OCI-LY1 (cell line): ENCODE measurements at regions not wholly inside any gene's neighbourhood (a gene's known extent, or its start where the extent isn't known, plus 50 kb on each side); places are given as distances from the start of the nearest gene placed in this dataset.

Experiments
- H2AFZ ChIP-seq: fragments of 200-600 bp; sonication (generic), shearing (Covaris generic); 2 replicates; pipeline ENCODE4 v1.6.0; 2014; ENCODE audit warnings: antibody characterized with exemption, mild to moderate bottlenecking, low read length
- H3F3A ChIP-seq: fragments of 200-600 bp; sonication (generic), shearing (Covaris generic); 2 replicates; pipeline ENCODE4 v1.6.0; 2014; ENCODE audit warnings: mild to moderate bottlenecking, antibody characterized with exemption, low read length, moderate library complexity; ENCODE audit not compliant: insufficient read depth
- H3K27ac ChIP-seq: fragments of 200-600 bp; sonication (generic); 2 replicates; pipeline ENCODE4 v1.5.1; 2014; ENCODE audit warnings: low read length, mixed run types, mild to moderate bottlenecking, low read depth; ENCODE audit not compliant: poor library complexity, severe bottlenecking
- H3K27me3 ChIP-seq: fragments of 200-600 bp; sonication (generic); 2 replicates; pipeline ENCODE4 v1.6.0; 2014; ENCODE audit warnings: antibody characterized with exemption, mild to moderate bottlenecking, low read length, moderate library complexity; ENCODE audit not compliant: insufficient read depth
- H3K36me3 ChIP-seq: fragments of 200-600 bp; sonication (generic); 2 replicates; pipeline ENCODE4 v1.6.1; 2014; ENCODE audit warnings: mild to moderate bottlenecking, antibody characterized with exemption, low read length, moderate library complexity, mixed read lengths; ENCODE audit not compliant: insufficient read depth
- H3K4me1 ChIP-seq: fragments of 200-600 bp; sonication (generic); 2 replicates; pipeline ENCODE4 v1.5.1; 2014; ENCODE audit warnings: mild to moderate bottlenecking, low read length, moderate library complexity; ENCODE audit not compliant: insufficient read depth, severe bottlenecking
- H3K4me2 ChIP-seq: fragments of 200-600 bp; sonication (generic), shearing (Covaris generic); 2 replicates; pipeline ENCODE4 v1.6.1; 2014; ENCODE audit warnings: low read length
- H3K4me3 ChIP-seq: fragments of 200-600 bp; sonication (generic); 2 replicates; pipeline ENCODE4 v1.5.1; 2014; ENCODE audit warnings: low read length, low read depth, mild to moderate bottlenecking, mixed read lengths; ENCODE audit not compliant: poor library complexity, severe bottlenecking
- H3K79me2 ChIP-seq: fragments of 200-600 bp; shearing (Covaris generic); 2 replicates; pipeline ENCODE4 v1.6.1; 2016; ENCODE audit warnings: mixed run types, low read length, mixed read lengths; ENCODE audit not compliant: insufficient read depth
- H3K9ac ChIP-seq: fragments of 200-600 bp; sonication (generic), shearing (Covaris generic); 2 replicates; pipeline ENCODE4 v1.6.1; 2014; ENCODE audit warnings: mild to moderate bottlenecking, low read length, mixed read lengths
- H3K9me2 ChIP-seq: fragments of 200-600 bp; sonication (generic), shearing (Covaris generic); 2 replicates; pipeline ENCODE4 v1.6.1; 2014; ENCODE audit warnings: low read depth, mild to moderate bottlenecking, low read length, mixed read lengths
- H3K9me3 ChIP-seq: fragments of 200-600 bp; shearing (Covaris generic); 2 replicates; pipeline ENCODE4 v1.6.1; 2014; ENCODE audit warnings: low read length, mixed read lengths
- H4K20me1 ChIP-seq: fragments of 200-600 bp; sonication (generic), shearing (Covaris generic); 2 replicates; pipeline ENCODE4 v1.6.0; 2016; ENCODE audit warnings: mild to moderate bottlenecking, low read length; ENCODE audit not compliant: insufficient read depth
- EZH2 ChIP-seq: fragments of 200-600 bp; sonication (generic), shearing (Covaris generic); IDR thresholded peaks from 2 replicates; pipeline ENCODE4 v1.8.0; 2017; ENCODE audit warnings: borderline replicate concordance, mixed run types, mild to moderate bottlenecking, antibody characterized with exemption, low read length, moderate library complexity, mixed read lengths
- TF ChIP-seq, protein P1 (sequence below): fragments of 200-600 bp; sonication (generic), shearing (Covaris generic); IDR thresholded peaks from 2 replicates; pipeline ENCODE4 v1.5.1; 2017; ENCODE audit warnings: mild to moderate bottlenecking, antibody characterized with exemption, low read length, moderate library complexity, mixed read lengths

DNA sequence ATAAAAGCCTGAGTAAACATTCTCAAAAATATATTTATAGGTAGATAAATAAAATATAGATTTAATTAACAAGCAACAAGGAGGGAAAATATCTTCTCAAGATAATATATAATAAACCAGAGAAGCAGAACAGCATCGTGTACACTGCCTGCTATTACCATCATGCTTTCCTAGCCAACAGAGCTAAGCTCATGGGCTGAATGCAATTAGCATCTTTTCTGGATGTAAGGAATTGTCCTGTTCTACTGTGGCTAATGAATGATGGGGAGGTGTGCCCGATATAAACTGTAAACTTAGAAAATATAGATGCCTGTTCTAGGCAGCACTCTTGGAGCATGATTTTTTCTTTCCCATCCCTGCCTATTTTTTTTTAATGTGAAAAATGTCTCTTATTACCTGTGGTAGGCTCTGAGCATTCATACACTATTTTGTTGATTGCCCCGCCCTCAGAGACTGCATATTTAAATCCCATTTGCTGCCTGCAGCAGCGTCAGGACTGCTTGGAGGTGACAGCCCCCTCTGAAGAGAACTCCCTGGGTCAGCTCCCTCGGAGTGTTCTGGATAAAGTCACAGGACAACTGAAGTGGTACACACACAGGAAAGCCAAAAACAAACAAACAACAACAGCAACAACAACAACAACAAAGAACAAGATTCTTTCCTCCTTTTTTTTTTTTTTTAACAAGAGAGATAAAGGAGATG is 312.3 kb downstream of the SATB1 start:
- Histone ChIP-seq H3F3A (no peaks in the 10 kb centered on the region), H3K4me1 (no peaks in the 10 kb centered on the region), H3K27ac (no peak overlapping the region), H3K4me2 (no peak overlapping the region), H3K36me3 (no peaks in the 10 kb centered on the region), H3K27me3 (no peaks in the 10 kb centered on the region), H3K4me3 (no peak overlapping the region), H2AFZ (no peak overlapping the region), H3K9me2 (no peaks in the 10 kb centered on the region), H3K9ac (no peak overlapping the region), H3K79me2 (no peaks in the 10 kb centered on the region), H4K20me1 (no peaks in the 10 kb centered on the region), H3K9me3 (no peaks in the 10 kb centered on the region)
- no peak for TF ChIP-seq EZH2
- TF ChIP-seq, protein P1, sequence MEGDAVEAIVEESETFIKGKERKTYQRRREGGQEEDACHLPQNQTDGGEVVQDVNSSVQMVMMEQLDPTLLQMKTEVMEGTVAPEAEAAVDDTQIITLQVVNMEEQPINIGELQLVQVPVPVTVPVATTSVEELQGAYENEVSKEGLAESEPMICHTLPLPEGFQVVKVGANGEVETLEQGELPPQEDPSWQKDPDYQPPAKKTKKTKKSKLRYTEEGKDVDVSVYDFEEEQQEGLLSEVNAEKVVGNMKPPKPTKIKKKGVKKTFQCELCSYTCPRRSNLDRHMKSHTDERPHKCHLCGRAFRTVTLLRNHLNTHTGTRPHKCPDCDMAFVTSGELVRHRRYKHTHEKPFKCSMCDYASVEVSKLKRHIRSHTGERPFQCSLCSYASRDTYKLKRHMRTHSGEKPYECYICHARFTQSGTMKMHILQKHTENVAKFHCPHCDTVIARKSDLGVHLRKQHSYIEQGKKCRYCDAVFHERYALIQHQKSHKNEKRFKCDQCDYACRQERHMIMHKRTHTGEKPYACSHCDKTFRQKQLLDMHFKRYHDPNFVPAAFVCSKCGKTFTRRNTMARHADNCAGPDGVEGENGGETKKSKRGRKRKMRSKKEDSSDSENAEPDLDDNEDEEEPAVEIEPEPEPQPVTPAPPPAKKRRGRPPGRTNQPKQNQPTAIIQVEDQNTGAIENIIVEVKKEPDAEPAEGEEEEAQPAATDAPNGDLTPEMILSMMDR: no peak

DNA sequence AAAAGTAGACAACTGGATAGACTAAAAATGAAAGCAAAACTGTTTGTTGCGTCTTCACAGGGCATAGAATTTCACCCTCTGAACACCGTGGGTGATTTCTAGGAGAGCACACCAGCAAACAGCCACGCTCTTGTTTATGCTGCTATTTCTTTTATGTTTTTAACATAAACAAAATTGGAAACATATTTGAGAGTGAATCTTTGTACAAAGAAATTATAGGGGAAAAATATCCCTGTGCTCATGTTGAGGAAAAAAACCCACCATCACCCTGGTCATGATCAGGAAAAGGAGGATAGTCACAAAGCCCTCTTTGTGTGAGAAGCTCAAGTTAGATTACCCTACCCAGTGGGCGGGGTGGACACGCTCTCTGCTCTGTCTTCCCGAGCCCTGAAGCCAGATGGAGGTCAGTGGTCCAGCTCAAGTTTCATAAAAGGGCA is 313.3 kb downstream of the SATB1 start:
- Histone ChIP-seq H3K9me2 (no peaks in the 10 kb centered on the region), H3K4me3 (no peak overlapping the region), H2AFZ (no peak overlapping the region), H4K20me1 (no peaks in the 10 kb centered on the region), H3K27ac (no peak overlapping the region), H3K79me2 (no peaks in the 10 kb centered on the region), H3K4me1 (no peaks in the 10 kb centered on the region), H3K36me3 (no peaks in the 10 kb centered on the region), H3K4me2 (no peak overlapping the region), H3K27me3 (no peaks in the 10 kb centered on the region), H3K9me3 (no peaks in the 10 kb centered on the region), H3F3A (no peaks in the 10 kb centered on the region), H3K9ac (no peak overlapping the region)
- no peak for TF ChIP-seq EZH2
- TF ChIP-seq, protein P1: no peak

DNA sequence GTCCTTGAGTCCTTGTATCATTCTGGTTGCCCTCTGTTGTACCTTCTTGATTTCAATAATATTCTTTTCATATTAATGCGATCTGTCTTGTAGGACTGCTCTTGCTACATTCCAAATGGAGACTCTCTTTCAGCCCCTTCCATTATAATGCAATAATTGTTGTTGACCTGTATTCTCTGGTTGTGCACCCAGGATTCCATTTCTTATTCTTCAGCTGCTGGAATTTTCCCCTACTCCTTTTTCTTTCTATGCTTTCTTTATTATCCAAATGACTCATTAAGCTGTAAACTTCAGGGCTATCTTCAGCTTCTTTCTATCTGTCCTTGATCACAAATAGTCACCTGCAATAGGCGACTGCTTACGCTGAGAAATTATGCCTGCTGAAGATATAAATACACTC is 321.5 kb downstream of the SATB1 start:
- H4K20me1 ChIP-seq: no peaks in the 10 kb centered on the region
- no peak overlapping the region for H3K27ac ChIP-seq
- H3F3A ChIP-seq: no peaks in the 10 kb centered on the region
- no peaks in the 10 kb centered on the region for H3K79me2 ChIP-seq
- no peaks in the 10 kb centered on the region for H3K27me3 ChIP-seq
- TF ChIP-seq, protein P1: no peak
- TF ChIP-seq EZH2: no peak
- H3K4me3 ChIP-seq: no peak overlapping the region
- no peaks in the 10 kb centered on the region for H3K4me1 ChIP-seq
- H3K4me2 ChIP-seq: no peak overlapping the region
- H3K9ac ChIP-seq: no peak overlapping the region
- no peaks in the 10 kb centered on the region for H3K36me3 ChIP-seq
- H3K9me3 ChIP-seq: no peaks in the 10 kb centered on the region
- H2AFZ ChIP-seq: no peak overlapping the region
- H3K9me2 ChIP-seq: no peaks in the 10 kb centered on the region
